ENCODE measurements at regions not wholly inside any gene's neighbourhood (a gene's known extent, or its start where the extent isn't known, plus 50 kb on each side); places are given as distances from the start of the nearest gene placed in this dataset.

- Histone ChIP-seq H4K91ac (ENCODE audit: low read length) (no peak overlapping the region), H4K8ac (ENCODE audit: low read length) (no peak overlapping the region), H3K18ac (ENCODE audit: low read depth in 1 of 2, low read length in 2 of 2) (no peak overlapping the region), H2BK15ac (ENCODE audit: low read depth, poor library complexity, severe bottlenecking) (no peak overlapping the region), H3K79me1 (replicated peaks; ENCODE audit: low read length, poor library complexity, severe bottlenecking) (no peaks in the 10 kb centered on the region), H3K4me3 (ENCODE audit: insufficient read depth in 1 of 2, low read depth in 1 of 2, low read length in 2 of 2) (no peak overlapping the region), H3K23ac (ENCODE audit: low read length in 2 of 2) (no peak overlapping the region), H2AFZ (ENCODE audit: low read depth, low read length) (no peak overlapping the region), H2AK5ac (ENCODE audit: low read length, severe bottlenecking) (no peak overlapping the region), H3K9ac (ENCODE audit: low read length) (no peak overlapping the region), H2BK12ac (ENCODE audit: low read length in 2 of 2) (no peak overlapping the region), H3K14ac (ENCODE audit: low read length in 2 of 2) (no peak overlapping the region), H3K27me3 (ENCODE audit: control insufficient read depth in 1 of 2, insufficient read depth in 1 of 2, low read length in 2 of 2) (peaks cover 36 to 63% of the 10 kb centered on the region in 2 experiments), H3K4me1 (ENCODE audit: control insufficient read depth, insufficient read depth, low read depth, low read length) (peaks cover 3% of the 10 kb centered on the region), H3K4ac (ENCODE audit: low read depth in 1 of 2, low read length in 2 of 2) (no peak overlapping the region), H2BK120ac (ENCODE audit: low read depth, low read length) (no peak overlapping the region), H3K27ac (ENCODE audit: low read length, poor library complexity, severe bottlenecking) (no peak overlapping the region), H3K36me3 (ENCODE audit: control insufficient read depth in 1 of 2, insufficient read depth in 2 of 2, low read depth in 1 of 2, low read length in 2 of 2) (no peaks in the 10 kb centered on the region), H3K9me3 (ENCODE audit: control insufficient read depth, low read length) (no peaks in the 10 kb centered on the region), H3K4me2 (ENCODE audit: low read length, poor library complexity, severe bottlenecking) (no peak overlapping the region), H2BK5ac (ENCODE audit: low read depth, low read length, poor library complexity, severe bottlenecking) (no peak overlapping the region)
- DNase-seq, result no peak
- 90% methylated on average over 7 of the region's 7 CpGs for WGBS
Measured at GRCh38 chr1:10947181-10947580, 65.3 kb upstream of the TARDBP start.

DNA sequence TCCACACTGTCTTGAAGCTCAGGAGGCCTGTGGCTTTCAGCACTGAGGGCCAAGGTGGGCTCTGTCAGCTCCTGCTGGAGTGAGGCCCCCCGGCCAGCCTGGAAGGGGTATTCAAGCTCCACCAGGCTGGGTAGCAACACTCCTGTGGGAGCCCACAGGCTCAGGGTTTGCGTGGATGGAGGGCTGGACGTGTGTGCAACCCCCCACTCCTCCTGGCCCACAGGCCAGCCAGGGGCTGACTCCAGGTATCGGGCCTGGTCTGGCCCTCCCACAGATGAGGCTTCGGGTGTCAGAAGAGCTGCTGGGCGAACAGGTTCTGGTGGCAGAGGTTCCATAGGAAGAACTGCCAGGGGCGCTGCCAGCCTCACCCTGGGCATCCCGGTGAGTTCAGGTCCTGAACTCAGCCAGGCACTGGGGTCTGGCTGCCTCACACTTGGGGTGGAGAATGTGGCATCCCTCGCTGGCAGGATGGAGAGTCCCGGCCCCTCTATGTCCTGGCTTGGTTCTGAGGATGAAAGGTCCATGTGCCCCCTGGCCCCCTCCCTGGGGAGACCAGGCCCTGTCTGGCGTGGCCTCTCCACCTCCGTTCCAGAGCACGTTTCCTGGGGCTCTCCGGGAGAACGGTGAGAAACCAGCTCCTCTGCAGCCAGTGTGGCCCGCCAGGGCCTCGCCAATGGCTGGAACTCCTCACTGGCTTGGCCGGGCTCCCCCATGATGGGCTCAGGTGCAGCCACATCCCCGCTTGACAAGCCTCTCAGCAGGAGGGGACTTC lies 64.6 kb upstream of the TARDBP start:
- no peaks in the 10 kb centered on the region for H3K79me1 ChIP-seq (replicated peaks; ENCODE audit: low read length, poor library complexity, severe bottlenecking)
- peaks cover 33 to 59% of the 10 kb centered on the region in 2 experiments for H3K27me3 ChIP-seq (ENCODE audit: control insufficient read depth in 1 of 2, insufficient read depth in 1 of 2, low read length in 2 of 2)
- H3K23ac ChIP-seq (ENCODE audit: low read length in 2 of 2), result no peak overlapping the region
- no peaks in the 10 kb centered on the region for H3K9me3 ChIP-seq (ENCODE audit: control insufficient read depth, low read length)
- H4K91ac ChIP-seq (ENCODE audit: low read length), result no peak overlapping the region
- H2BK12ac ChIP-seq (ENCODE audit: low read length in 2 of 2), result no peak overlapping the region
- no peak overlapping the region for H2BK120ac ChIP-seq (ENCODE audit: low read depth, low read length)
- H2AK5ac ChIP-seq (ENCODE audit: low read length, severe bottlenecking), result no peak overlapping the region
- no peak overlapping the region for H2BK15ac ChIP-seq (ENCODE audit: low read depth, poor library complexity, severe bottlenecking)
- H3K4me1 ChIP-seq (ENCODE audit: control insufficient read depth, insufficient read depth, low read depth, low read length), result peaks cover 3% of the 10 kb centered on the region
- H3K18ac ChIP-seq (ENCODE audit: low read depth in 1 of 2, low read length in 2 of 2), result no peak overlapping the region
- DNase-seq, result no peak
- no peak overlapping the region for H3K4me3 ChIP-seq (ENCODE audit: insufficient read depth in 1 of 2, low read depth in 1 of 2, low read length in 2 of 2)
- 87% methylated on average over 19 of the region's 19 CpGs for WGBS
- no peak overlapping the region for H3K14ac ChIP-seq (ENCODE audit: low read length in 2 of 2)
- no peaks in the 10 kb centered on the region for H3K36me3 ChIP-seq (ENCODE audit: control insufficient read depth in 1 of 2, insufficient read depth in 2 of 2, low read depth in 1 of 2, low read length in 2 of 2)
- no peak overlapping the region for H3K4ac ChIP-seq (ENCODE audit: low read depth in 1 of 2, low read length in 2 of 2)
- no peak overlapping the region for H3K27ac ChIP-seq (ENCODE audit: low read length, poor library complexity, severe bottlenecking)
- H2BK5ac ChIP-seq (ENCODE audit: low read depth, low read length, poor library complexity, severe bottlenecking), result no peak overlapping the region
- H2AFZ ChIP-seq (ENCODE audit: low read depth, low read length), result no peak overlapping the region
- no peak overlapping the region for H4K8ac ChIP-seq (ENCODE audit: low read length)
- no peak overlapping the region for H3K4me2 ChIP-seq (ENCODE audit: low read length, poor library complexity, severe bottlenecking)
- no peak overlapping the region for H3K9ac ChIP-seq (ENCODE audit: low read length)

- Histone ChIP-seq H2AFZ (ENCODE audit: low read depth, low read length) (no peak overlapping the region), H2BK12ac (ENCODE audit: low read length in 2 of 2) (no peak overlapping the region), H3K9ac (ENCODE audit: low read length) (no peak overlapping the region), H2BK15ac (ENCODE audit: low read depth, poor library complexity, severe bottlenecking) (no peak overlapping the region), H3K23ac (ENCODE audit: low read length in 2 of 2) (no peak overlapping the region), H4K8ac (ENCODE audit: low read length) (no peak overlapping the region), H3K79me1 (replicated peaks; ENCODE audit: low read length, poor library complexity, severe bottlenecking) (no peaks in the 10 kb centered on the region), H2BK5ac (ENCODE audit: low read depth, low read length, poor library complexity, severe bottlenecking) (no peak overlapping the region), H3K27ac (ENCODE audit: low read length, poor library complexity, severe bottlenecking) (no peak overlapping the region), H3K36me3 (ENCODE audit: control insufficient read depth in 1 of 2, insufficient read depth in 2 of 2, low read depth in 1 of 2, low read length in 2 of 2) (no peaks in the 10 kb centered on the region), H4K91ac (ENCODE audit: low read length) (no peak overlapping the region), H3K14ac (ENCODE audit: low read length in 2 of 2) (no peak overlapping the region), H3K4ac (ENCODE audit: low read depth in 1 of 2, low read length in 2 of 2) (no peak overlapping the region), H3K18ac (ENCODE audit: low read depth in 1 of 2, low read length in 2 of 2) (no peak overlapping the region), H3K4me3 (ENCODE audit: insufficient read depth in 1 of 2, low read depth in 1 of 2, low read length in 2 of 2) (no peak overlapping the region), H2AK5ac (ENCODE audit: low read length, severe bottlenecking) (no peak overlapping the region), H3K9me3 (ENCODE audit: control insufficient read depth, low read length) (peaks cover 5% of the 10 kb centered on the region), H3K4me2 (ENCODE audit: low read length, poor library complexity, severe bottlenecking) (no peak overlapping the region), H3K27me3 (ENCODE audit: control insufficient read depth in 1 of 2, insufficient read depth in 1 of 2, low read length in 2 of 2) (peaks cover 32 to 58% of the 10 kb centered on the region in 2 experiments), H3K4me1 (ENCODE audit: control insufficient read depth, insufficient read depth, low read depth, low read length) (peaks cover 3% of the 10 kb centered on the region), H2BK120ac (ENCODE audit: low read depth, low read length) (no peak overlapping the region)
- WGBS, result 82% methylated on average over 12 of the region's 12 CpGs
- DNase-seq, result no peak
Measured at GRCh38 chr1:10948463-10948775, 64.0 kb upstream of the TARDBP start.

DNA sequence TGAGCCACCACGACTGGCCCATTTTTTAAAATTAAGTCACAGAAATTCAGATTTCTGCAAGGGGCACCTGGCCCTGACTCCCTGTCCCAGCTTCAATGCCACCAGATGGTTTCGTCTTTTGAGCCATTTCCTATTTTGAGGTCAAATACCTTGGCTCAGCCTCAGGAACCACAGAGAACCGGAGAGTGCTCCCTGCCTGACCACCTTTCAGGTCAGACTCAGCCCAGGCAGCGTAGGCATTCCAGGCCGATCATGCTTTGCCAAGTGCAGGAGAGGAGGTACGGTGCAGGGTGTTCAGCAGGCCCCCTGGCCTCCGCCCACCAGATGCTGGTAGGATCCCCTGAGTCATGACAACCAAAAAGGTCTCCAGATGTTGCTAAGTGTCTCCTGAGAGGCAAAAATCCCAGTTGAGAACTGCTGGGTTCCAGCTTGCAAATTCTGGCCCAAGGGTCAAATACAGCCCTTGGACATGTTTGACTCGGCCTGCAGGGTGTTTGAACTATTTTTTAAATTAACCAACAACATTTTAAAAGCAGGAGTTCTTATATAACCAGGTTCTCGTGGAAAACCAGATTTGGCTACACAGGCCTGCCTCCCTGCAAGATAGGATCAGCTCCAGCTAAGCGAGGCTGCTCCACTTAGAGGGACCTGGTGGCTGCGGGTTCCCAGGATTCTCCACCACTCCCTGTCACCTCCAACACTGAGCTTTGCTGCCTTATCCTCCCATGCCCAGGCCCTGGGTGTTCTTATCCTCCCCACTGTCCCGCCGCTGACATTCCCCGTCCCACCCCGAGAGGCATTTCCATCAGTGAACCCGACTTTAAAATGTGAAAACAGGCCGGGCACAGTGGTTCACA lies 61.9 kb upstream of the TARDBP start:
- no peak overlapping the region for H3K23ac ChIP-seq (ENCODE audit: low read length in 2 of 2)
- peaks cover 11% of the 10 kb centered on the region for H3K9me3 ChIP-seq (ENCODE audit: control insufficient read depth, low read length)
- H3K4me3 ChIP-seq (ENCODE audit: insufficient read depth in 1 of 2, low read depth in 1 of 2, low read length in 2 of 2), result no peak overlapping the region
- no peak overlapping the region for H2BK5ac ChIP-seq (ENCODE audit: low read depth, low read length, poor library complexity, severe bottlenecking)
- no peak overlapping the region for H3K27ac ChIP-seq (ENCODE audit: low read length, poor library complexity, severe bottlenecking)
- H3K36me3 ChIP-seq (ENCODE audit: control insufficient read depth in 1 of 2, insufficient read depth in 2 of 2, low read depth in 1 of 2, low read length in 2 of 2), result no peaks in the 10 kb centered on the region
- no peak overlapping the region for H4K91ac ChIP-seq (ENCODE audit: low read length)
- WGBS, result 89% methylated on average over 17 of the region's 17 CpGs
- H3K9ac ChIP-seq (ENCODE audit: low read length), result no peak overlapping the region
- H2BK15ac ChIP-seq (ENCODE audit: low read depth, poor library complexity, severe bottlenecking), result no peak overlapping the region
- H2BK12ac ChIP-seq (ENCODE audit: low read length in 2 of 2), result no peak overlapping the region
- no peak overlapping the region for H3K18ac ChIP-seq (ENCODE audit: low read depth in 1 of 2, low read length in 2 of 2)
- no peak overlapping the region for H2BK120ac ChIP-seq (ENCODE audit: low read depth, low read length)
- no peak for DNase-seq
- no peak overlapping the region for H2AFZ ChIP-seq (ENCODE audit: low read depth, low read length)
- H3K4me2 ChIP-seq (ENCODE audit: low read length, poor library complexity, severe bottlenecking), result no peak overlapping the region
- H3K27me3 ChIP-seq (ENCODE audit: control insufficient read depth in 1 of 2, insufficient read depth in 1 of 2, low read length in 2 of 2), result peaks cover 21 to 51% of the 10 kb centered on the region in 2 experiments
- no peak overlapping the region for H3K4ac ChIP-seq (ENCODE audit: low read depth in 1 of 2, low read length in 2 of 2)
- H3K14ac ChIP-seq (ENCODE audit: low read length in 2 of 2), result no peak overlapping the region
- H3K4me1 ChIP-seq (ENCODE audit: control insufficient read depth, insufficient read depth, low read depth, low read length), result no peaks in the 10 kb centered on the region
- H2AK5ac ChIP-seq (ENCODE audit: low read length, severe bottlenecking), result no peak overlapping the region
- H4K8ac ChIP-seq (ENCODE audit: low read length), result no peak overlapping the region
- no peaks in the 10 kb centered on the region for H3K79me1 ChIP-seq (replicated peaks; ENCODE audit: low read length, poor library complexity, severe bottlenecking)
